SK-N-MC (cell line): ENCODE measurements at regions not wholly inside any gene's neighbourhood (a gene's known extent, or its start where the extent isn't known, plus 50 kb on each side); places are given as distances from the start of the nearest gene placed in this dataset.

ENCODE experiments used
- EZH2 ChIP-seq: fragments of 200-600 bp; sonication (generic); IDR thresholded peaks from one replicate; pipeline ENCODE4 v1.6.1; 2017; ENCODE audit warnings: antibody characterized with exemption
- FOXP2 ChIP-seq: optimal IDR thresholded peaks from 2 replicates; pipeline ENCODE3; 2011; ENCODE audit warnings: mild to moderate bottlenecking, moderate library complexity; ENCODE audit not compliant: insufficient read depth; ENCODE audit errors: extremely low read length, control extremely low read depth

GRCh38 chr2:128930101-128930500 is 611.4 kb upstream of the HS6ST1 start:
- TF ChIP-seq EZH2 (no peak), FOXP2 (no peak)
